MM.1S (cell line): ENCODE measurements at regions not wholly inside any gene's neighbourhood (a gene's known extent, or its start where the extent isn't known, plus 50 kb on each side); places are given as distances from the start of the nearest gene placed in this dataset.

Source experiments
- CTCF ChIP-seq: fragments of 300-600 bp; sonication (generic); IDR thresholded peaks from 2 replicates; pipeline ENCODE4 v1.5.1; 2016; ENCODE audit warnings: antibody characterized with exemption, low read length, mixed read lengths
- EZH2 ChIP-seq: fragments of 300-600 bp; sonication (generic); optimal IDR thresholded peaks from 2 replicates; pipeline ENCODE3; 2017; ENCODE audit warnings: low read depth, mild to moderate bottlenecking, antibody characterized with exemption, low read length, mixed read lengths
- EZH2phosphoT487 ChIP-seq: fragments of 300-600 bp; sonication (generic); IDR thresholded peaks from 2 replicates; pipeline ENCODE4 v1.6.1; 2018; ENCODE audit warnings: antibody characterized with exemption, low read length

GRCh38 chrX:109928596-109929335 lies 74.1 kb upstream of the TMEM164 start:
- no peak for TF ChIP-seq CTCF
- no peak for TF ChIP-seq EZH2
- no peak for TF ChIP-seq EZH2phosphoT487
